Non-pigmented ciliary epithelial cell (primary cell): ENCODE measurements at regions not wholly inside any gene's neighbourhood (a gene's known extent, or its start where the extent isn't known, plus 50 kb on each side); places are given as distances from the start of the nearest gene placed in this dataset.
A peak's percentile ranks its signal among the peaks of the same experiment; 100 is the strongest.

Experiments
- DNase-seq: peaks from one replicate; pipeline ENCODE4 v3.0.0-alpha.2; 2010; ENCODE audit warnings: low read depth

DNA sequence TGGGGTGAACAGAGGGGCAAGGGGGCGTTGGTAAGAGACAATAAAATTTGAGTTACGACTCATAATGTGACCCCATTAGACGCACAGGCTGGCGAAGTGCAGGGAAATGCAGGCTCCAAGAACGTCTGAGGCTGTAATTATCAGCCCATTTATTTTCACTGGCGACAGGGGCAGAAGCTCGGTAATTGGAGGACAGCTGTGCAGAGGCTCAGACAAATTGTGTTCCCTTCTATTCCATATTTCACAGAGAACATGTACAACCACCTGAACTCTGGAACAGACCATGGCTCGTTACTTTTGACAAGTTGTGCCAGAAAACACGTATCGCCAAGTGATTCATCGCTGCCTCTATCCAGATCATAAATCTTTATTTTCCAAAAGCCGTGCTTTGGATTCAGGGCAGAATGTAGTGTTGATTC is 137.3 kb upstream of the FRMD4A start:
- DNase-seq = no peak

DNA sequence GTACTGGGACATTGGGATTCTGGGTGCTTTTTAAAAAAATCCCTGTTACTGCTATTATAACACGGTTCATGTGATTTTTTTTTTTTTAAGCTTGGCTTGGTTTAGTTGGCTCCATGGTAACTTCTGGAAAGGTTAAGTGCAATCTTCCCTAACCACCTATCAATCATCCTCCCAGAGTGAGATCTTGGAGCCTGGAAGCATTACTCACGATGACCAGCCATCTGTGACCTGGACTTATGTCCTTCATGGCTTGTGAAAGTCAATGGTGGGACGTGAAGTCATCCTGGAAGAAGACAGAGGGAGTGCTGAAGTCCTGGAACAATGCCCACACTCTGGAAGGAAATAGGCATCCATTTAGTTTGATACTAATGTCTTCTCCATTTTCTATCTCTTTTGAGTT is 135.5 kb upstream of the FRMD4A start:
- no peak for DNase-seq

- DNase-seq = no peak
Observed at GRCh38 chr10:14460447-14460846, 129.7 kb upstream of the FRMD4A start.

DNA sequence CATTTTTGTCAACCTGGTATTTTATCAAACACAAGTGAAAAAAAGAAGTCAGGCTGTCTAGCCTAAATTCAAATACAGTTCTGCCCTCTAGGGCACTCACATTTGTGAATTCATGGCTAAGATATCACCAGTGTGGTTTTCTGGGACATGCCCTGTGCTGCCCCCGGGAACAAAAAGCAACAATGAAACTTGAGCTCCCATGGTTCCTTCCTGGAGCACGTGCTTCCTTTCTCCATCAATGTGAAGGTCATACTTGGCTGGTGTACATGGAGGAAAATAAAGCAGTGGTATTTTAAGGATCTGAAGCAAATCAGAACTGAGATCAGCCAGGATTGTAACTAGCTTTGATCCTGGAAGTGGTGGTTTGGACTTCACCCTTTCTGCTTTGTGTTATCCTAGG is 128.9 kb upstream of the FRMD4A start:
- no peak for DNase-seq

- DNase-seq = no peak
Observed at GRCh38 chr10:14456870-14457266, 126.1 kb upstream of the FRMD4A start.

- no peak for DNase-seq
Observed at GRCh38 chr10:14456218-14456869, 125.6 kb upstream of the FRMD4A start.

DNA sequence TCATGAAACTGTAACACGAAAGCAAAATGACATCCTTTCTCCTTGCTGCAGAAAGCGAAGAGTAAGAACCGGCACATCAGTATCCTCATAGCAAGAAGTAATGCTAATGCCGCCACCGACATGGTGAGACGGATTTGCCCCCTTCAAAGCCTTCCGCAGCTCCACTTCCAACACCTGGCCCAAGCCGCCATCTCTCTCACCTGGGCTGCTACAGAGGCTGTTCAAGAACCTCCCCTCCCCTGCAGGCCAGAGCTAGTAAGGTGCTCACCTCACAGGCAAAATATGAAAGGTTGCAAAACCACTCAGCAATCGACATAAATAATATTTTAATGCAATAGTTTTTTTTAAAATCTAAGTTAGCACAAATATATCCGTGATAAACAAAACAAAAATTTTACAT is 123.9 kb upstream of the FRMD4A start:
- no peak for DNase-seq

- DNase-seq = no peak
Observed at GRCh38 chr10:14454206-14454605, 123.5 kb upstream of the FRMD4A start.

DNA sequence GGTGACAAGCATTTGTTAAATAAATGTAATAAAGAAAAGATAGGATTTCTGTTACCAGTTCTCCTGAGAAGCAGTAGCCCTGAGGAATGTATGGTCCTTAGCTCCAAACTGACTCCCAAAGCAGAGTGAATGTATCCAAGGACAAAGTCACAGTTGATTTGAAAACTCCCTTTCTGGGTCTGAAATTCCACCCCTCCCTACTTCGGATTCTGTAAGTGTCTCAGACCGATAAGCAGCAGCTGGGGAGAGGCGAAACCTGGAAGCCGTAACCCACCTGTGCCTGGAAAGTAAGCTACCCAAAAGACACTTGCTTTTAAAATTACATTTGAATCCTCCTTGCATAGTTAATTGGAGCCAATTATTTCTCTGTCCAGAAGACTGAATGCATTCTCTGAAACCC is 122.9 kb upstream of the FRMD4A start:
- DNase-seq = no peak

DNA sequence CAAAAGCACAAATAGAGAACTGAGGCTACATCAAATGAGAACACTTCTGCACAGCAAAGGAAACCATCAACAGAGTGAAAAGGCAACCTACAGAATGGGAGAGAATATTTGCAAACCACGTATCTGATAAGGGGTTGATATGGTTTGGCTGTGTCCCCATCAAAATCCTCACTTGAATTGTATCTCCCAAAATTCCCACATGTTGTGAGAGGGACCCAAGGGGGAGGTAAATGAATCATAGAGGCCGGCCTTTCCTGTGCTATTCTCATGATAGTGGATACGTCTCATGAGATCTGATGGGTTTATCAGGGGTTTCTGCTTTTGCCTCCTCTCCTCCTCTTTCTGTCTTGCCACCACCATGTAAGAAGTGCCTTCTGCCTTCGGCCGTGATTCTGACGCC is 120.6 kb upstream of the FRMD4A start:
- no peak for DNase-seq

DNA sequence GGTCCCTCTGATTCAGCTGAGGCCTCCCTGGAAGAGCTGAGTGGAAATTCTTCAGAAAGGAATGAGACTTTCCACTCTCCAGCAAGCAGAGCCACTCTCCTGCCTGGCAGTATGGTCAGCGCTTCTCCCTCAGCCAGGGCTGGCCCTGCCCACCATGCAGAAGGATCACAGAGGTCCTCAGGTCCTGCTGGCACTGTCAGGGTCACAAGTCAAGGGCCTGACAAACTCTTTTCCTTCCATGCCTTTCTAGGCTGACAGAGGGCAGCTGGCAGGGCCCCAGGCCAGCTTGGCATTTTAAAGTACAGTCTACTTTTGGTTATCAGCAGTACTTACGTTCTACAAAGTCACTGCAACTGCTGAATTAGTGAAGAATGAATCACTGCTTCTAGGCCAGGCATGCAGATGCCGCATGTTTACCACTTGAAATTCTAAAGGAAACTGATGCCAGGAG is 119.3 kb upstream of the FRMD4A start:
- peak; percentile 10 for DNase-seq

- DNase-seq = no peak
Observed at GRCh38 chr10:14449293-14449815, 118.6 kb upstream of the FRMD4A start.

GRCh38 chr10:14448197-14448990 is 117.7 kb upstream of the FRMD4A start:
- DNase-seq = no peak

GRCh38 chr10:14447094-14447839 is 116.5 kb upstream of the FRMD4A start:
- DNase-seq = no peak

GRCh38 chr10:14439451-14440259 is 108.9 kb upstream of the FRMD4A start:
- no peak for DNase-seq

- no peak for DNase-seq
Observed at GRCh38 chr10:14438576-14438975, 107.9 kb upstream of the FRMD4A start.

GRCh38 chr10:14438057-14438456 is 107.3 kb upstream of the FRMD4A start:
- DNase-seq = no peak

- DNase-seq = no peak
Observed at GRCh38 chr10:14435976-14436632, 105.4 kb upstream of the FRMD4A start.

DNA sequence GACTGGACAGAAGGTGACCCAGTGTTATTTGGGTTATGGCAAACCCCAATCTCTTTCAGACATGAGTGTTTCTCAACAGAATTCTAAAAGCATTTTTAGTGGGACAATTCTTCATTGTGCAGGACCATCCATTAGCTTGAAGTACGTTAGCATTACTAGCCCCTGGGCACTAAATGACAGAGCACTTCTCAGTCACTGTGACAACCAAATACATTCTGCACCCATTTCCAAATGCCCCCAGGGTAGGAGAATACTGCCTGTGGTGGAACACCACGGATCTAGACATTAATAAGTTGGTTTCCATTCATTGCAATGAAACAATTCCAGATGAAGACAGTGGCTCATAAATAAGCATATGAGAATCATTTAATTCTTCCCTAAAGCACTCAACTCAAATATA is 102.4 kb upstream of the FRMD4A start:
- no peak for DNase-seq

- no peak for DNase-seq
Observed at GRCh38 chr10:14431868-14432267, 101.1 kb upstream of the FRMD4A start.

GRCh38 chr10:14429043-14429700 is 98.4 kb upstream of the FRMD4A start:
- DNase-seq = no peak
